IgD-negative memory B cell (primary cell): ENCODE measurements at regions not wholly inside any gene's neighbourhood (a gene's known extent, or its start where the extent isn't known, plus 50 kb on each side); places are given as distances from the start of the nearest gene placed in this dataset.
"Not testable (repeated sequence)": the region's sequence is repeated elsewhere in the genome, so short reads cannot be mapped to it uniquely, and the experiment has no call there.

Experiments used
- H3K27ac Mint-ChIP-seq, 3 donors: one replicate each; pipeline ENCODE4 v1.8.0; 2020 to 2022; ENCODE audit warnings: mild to moderate bottlenecking in 3 of 3, mixed read lengths in 3 of 3, moderate library complexity in 1 of 3
- H3K27me3 Mint-ChIP-seq: one replicate; pipeline ENCODE4 v1.8.0; 2021; ENCODE audit warnings: mixed read lengths
- H3K36me3 Mint-ChIP-seq: one replicate; pipeline ENCODE4 v1.8.0; 2020; ENCODE audit warnings: mild to moderate bottlenecking, mixed read lengths
- H3K4me1 Mint-ChIP-seq, 3 donors: one replicate each; pipeline ENCODE4 v1.8.0; 2020 to 2022; ENCODE audit warnings: mixed read lengths in 3 of 3, mild to moderate bottlenecking in 1 of 3
- H3K4me3 Mint-ChIP-seq, 4 donors: one replicate each; pipeline ENCODE4 v1.8.0; 2020 to 2022; ENCODE audit warnings: mild to moderate bottlenecking in 4 of 4, mixed read lengths in 4 of 4, moderate library complexity in 3 of 4
- H3K9me3 Mint-ChIP-seq, 3 donors: one replicate each; pipeline ENCODE4 v1.8.0; 2020 to 2021; ENCODE audit warnings: mixed read lengths in 3 of 3, mild to moderate bottlenecking in 1 of 3

DNA sequence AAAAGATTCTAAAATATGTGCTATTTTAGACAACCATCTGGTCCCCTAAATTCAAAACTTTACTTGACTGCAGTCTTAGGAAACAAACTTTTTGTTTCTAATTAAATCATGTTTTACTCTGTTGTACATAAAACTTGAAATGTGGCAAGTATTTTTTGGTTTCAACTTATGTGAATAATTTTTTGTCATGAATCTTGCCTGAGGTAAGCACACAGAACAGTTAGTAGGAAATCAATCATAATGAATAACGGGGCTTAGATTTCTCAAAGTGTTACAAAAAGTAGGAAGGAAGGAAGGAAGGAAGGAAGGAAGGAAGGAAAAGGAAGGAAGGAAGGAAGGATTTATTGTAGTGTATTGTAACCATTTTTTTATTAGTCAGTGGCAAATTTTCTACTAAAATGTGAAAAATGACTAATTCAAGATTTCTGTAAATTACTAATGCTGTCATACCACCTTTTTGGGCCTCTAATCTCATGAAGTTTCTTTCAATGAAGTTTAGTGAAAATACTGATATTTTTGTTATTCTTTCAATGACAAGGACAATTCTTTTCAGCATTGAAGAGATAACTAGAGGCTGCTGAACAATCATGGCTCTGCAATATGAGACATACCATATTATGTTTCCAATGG, 1689.2 kb downstream of the OTOL1 start:
- H3K27ac Mint-ChIP-seq, result no peak overlapping the region
- H3K4me1 Mint-ChIP-seq, result no peaks in the 10 kb centered on the region
- H3K36me3 Mint-ChIP-seq, result no peaks in the 10 kb centered on the region
- H3K27me3 Mint-ChIP-seq, result no peaks in the 10 kb centered on the region
- no peak overlapping the region for H3K4me3 Mint-ChIP-seq
- H3K9me3 Mint-ChIP-seq, result peaks cover 4 to 20% (median 4%) of the 10 kb centered on the region in 3 donors

DNA sequence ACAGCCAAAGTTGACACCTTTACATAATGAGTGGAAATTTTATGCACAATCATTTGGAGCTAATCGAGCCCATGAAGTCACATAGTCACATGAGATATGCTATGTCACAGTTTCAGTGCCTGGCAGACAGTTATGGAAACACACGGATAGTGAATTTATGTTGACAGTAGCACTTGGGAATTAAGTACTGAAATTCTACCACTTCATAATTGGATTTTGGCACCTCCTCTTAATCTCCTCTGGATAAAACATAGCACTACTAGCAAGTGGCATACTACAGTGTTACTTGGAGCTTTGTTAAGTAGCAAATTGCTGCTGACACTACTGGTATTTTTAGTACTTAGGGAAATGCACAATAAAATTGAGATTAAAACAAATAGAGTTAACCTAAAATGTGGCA, 1679.4 kb downstream of the OTOL1 start:
- H3K9me3 Mint-ChIP-seq, result peaks cover 5 to 15% (median 8%) of the 10 kb centered on the region in 3 donors
- H3K27me3 Mint-ChIP-seq, result no peaks in the 10 kb centered on the region
- no peaks in the 10 kb centered on the region for H3K4me1 Mint-ChIP-seq
- no peak overlapping the region for H3K27ac Mint-ChIP-seq
- no peaks in the 10 kb centered on the region for H3K36me3 Mint-ChIP-seq
- H3K4me3 Mint-ChIP-seq, result no peak overlapping the region

DNA sequence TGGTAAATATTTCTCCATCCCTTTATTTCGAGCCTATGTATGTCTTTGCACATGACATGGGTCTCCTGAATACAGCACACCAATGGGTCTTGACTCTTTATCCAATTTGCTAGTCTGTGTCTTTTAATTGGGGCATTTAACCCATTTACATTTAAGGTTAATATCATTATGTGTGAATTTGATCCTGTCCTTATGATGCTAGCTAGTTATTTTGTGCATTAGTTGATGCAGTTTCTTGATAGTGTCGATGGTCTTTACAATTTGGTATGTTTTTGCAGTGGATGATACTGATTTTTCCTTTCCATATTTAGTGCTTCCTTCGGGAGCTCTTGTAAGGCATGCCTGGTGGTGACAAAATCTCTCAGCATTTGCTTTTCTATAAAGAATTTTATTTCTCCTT, 1675.9 kb downstream of the OTOL1 start:
- H3K9me3 Mint-ChIP-seq, result peaks cover 2 to 14% (median 6%) of the 10 kb centered on the region in 3 donors
- H3K36me3 Mint-ChIP-seq, H3K4me3 Mint-ChIP-seq, H3K4me1 Mint-ChIP-seq, H3K27me3 Mint-ChIP-seq, H3K27ac Mint-ChIP-seq: not testable (repeated sequence)

DNA sequence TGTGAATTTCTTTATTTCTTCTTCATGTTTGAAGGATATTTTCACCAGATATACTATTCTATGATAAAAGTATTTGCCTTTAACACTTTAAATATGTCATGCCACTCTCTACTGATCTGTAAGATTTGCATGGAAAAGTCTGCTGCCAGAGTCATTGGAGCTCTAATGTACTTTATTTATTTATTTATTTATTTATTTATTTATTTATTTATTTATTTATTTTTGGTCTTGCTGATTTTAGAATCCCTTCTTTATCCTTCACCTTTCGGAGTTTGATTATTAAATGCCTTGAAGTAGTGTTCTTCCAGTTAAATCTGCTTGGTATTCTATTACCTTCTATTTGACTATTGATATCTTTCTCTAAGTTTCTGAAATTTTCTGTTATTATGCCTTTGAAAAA, 1669.6 kb downstream of the OTOL1 start:
- peaks cover 0 to 17% (median 3%) of the 10 kb centered on the region in 3 donors for H3K9me3 Mint-ChIP-seq
- H3K27ac Mint-ChIP-seq, result no peak overlapping the region
- H3K4me3 Mint-ChIP-seq, result no peak overlapping the region
- H3K4me1 Mint-ChIP-seq, result no peaks in the 10 kb centered on the region
- H3K27me3 Mint-ChIP-seq, result no peaks in the 10 kb centered on the region
- no peaks in the 10 kb centered on the region for H3K36me3 Mint-ChIP-seq

DNA sequence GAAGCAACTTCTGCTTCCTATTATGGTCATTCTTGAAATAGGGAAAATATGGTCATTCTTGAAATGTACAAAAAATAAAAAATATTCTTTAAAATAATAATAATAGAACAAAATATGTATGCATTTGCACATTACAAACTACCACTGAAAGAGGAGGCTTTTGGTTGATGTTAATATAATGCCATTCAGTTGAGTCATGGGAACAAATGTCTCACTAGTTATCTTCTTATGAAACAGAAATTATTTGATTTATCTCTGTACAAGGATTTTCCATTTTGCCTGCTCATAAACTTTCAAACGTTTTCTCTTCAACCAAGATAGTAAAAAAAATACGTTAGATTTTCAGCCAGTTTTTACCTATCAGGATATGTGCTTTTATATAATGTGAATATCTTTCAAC, 1662.7 kb downstream of the OTOL1 start:
- no peaks in the 10 kb centered on the region for H3K27me3 Mint-ChIP-seq
- peaks cover 2% of the 10 kb centered on the region for H3K36me3 Mint-ChIP-seq
- no peaks in the 10 kb centered on the region for H3K4me1 Mint-ChIP-seq
- no peak overlapping the region for H3K4me3 Mint-ChIP-seq
- no peak overlapping the region for H3K27ac Mint-ChIP-seq
- H3K9me3 Mint-ChIP-seq, result peaks cover 0 to 6% (median 5%) of the 10 kb centered on the region in 3 donors

DNA sequence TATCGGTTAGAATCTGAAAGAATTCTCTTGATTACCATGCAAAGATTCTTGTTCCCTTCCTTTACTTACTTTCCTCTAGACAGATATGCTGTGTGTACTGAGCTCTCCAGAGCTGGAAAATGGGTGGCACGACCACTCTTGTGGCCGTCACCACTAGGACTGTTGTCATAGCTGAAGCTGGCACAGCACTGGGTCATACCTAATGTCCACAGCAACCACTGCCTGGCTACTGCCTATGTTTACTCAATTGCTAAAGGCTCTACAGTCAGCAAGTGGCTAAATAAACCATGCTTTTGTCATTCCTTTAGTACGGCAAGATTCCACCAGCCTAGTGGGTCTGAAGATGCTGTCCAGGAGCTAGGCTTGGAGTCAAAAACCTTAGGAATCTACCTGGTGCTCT, 1643.0 kb downstream of the OTOL1 start:
- no peak overlapping the region for H3K4me3 Mint-ChIP-seq

DNA sequence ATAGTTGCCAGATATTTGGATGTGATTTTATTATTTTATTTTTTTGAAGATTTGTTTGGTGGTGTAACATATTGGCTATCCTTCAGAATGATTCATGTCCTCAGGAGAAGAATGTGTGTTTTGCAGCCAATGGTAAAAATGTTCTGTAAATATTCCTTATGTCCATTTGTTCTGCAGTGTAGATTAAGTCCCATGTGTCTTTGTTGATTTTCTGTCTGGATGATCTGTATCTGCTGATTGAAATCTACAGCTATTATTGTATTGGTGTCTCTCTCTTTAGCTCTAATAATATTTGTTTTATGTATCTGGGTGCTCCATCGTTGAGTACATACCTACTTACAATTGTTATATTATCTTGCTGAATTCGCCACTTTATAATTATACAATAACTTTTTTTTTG, 1641.7 kb downstream of the OTOL1 start:
- peaks cover 0 to 13% (median 0%) of the 10 kb centered on the region in 3 donors for H3K9me3 Mint-ChIP-seq
- H3K4me3 Mint-ChIP-seq, result no peak overlapping the region
- no peak overlapping the region for H3K27ac Mint-ChIP-seq
- no peaks in the 10 kb centered on the region for H3K27me3 Mint-ChIP-seq
- no peaks in the 10 kb centered on the region for H3K4me1 Mint-ChIP-seq
- peaks cover 1% of the 10 kb centered on the region for H3K36me3 Mint-ChIP-seq

More for the DNA sequence above, 1643.0 kb downstream of the OTOL1 start:
- no peaks in the 10 kb centered on the region for H3K4me1 Mint-ChIP-seq
- H3K27me3 Mint-ChIP-seq, result no peaks in the 10 kb centered on the region
- peaks cover 1% of the 10 kb centered on the region for H3K36me3 Mint-ChIP-seq
- H3K27ac Mint-ChIP-seq, result no peak overlapping the region
- H3K9me3 Mint-ChIP-seq, result peaks cover 0 to 13% (median 0%) of the 10 kb centered on the region in 3 donors

DNA sequence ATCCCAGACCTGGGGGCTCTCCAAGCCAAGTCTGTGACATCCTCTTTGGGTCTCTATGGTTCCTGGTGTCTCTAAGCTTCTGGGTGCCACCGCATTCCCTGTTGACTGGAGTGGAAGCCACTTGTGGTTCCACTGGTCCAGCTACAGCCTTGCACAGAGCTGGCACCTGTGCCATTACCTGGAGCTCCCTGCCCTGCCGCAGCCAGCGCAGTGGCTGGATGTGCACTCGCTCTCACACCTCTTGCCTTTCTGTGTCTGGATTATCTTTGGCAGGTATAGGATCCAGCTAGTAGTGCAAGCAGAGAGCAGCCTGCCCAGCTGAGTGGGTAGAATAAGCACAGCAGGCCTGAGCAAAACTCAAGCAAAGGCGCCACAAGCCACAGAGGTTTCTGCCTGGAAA, 1635.5 kb downstream of the OTOL1 start:
- Mint-ChIP-seq H3K4me3 (no peak overlapping the region), H3K4me1 (no peaks in the 10 kb centered on the region), H3K27ac (no peak overlapping the region), H3K27me3 (no peaks in the 10 kb centered on the region), H3K9me3 (peaks cover 0 to 18% (median 3%) of the 10 kb centered on the region in 3 donors), H3K36me3 (peaks cover 1% of the 10 kb centered on the region)

DNA sequence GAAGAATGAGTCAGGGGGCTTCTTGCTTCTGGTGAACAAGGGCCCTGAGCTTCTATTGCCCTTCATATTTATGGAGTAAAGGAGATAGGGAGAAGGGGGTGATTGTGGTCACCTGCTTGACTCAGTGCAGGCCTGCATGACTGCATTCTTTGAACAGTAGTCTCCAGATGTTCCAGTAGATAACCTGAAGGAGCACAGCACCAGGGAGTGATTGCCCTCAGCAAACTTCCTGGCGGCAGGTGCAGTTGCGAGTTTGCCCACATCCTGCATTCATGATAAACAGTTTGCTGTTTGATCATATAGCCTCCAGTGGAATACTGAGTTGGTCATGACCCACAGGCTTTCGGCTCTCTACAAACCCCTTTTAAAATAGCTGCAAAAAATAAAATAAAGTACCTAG, 1632.7 kb downstream of the OTOL1 start:
- Mint-ChIP-seq H3K4me1 (no peaks in the 10 kb centered on the region), H3K9me3 (peaks cover 0 to 13% (median 12%) of the 10 kb centered on the region in 3 donors)

DNA sequence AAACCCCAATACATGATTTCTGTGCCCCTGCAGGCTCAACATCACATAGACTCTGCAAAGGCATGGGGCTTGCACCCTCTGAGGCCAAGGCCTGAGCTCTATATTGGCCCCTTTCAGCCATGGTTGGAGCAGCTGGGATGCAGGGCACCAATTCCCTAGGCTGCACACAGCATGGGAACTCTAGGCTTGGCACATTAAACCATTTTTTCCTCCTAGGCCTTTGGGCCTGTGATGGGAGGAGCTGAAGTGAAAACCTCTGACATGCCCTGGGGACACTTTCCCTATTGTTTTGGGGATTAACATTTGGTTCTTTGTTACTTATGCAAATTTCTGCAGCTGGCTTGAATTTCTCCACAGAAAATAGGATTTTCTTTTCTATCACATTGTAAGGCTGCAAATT, 1629.5 kb downstream of the OTOL1 start:
- Mint-ChIP-seq H3K4me1 (no peaks in the 10 kb centered on the region), H3K9me3 (peaks cover 0 to 16% (median 13%) of the 10 kb centered on the region in 3 donors), H3K27ac (no peak overlapping the region), H3K4me3 (no peak overlapping the region), H3K36me3 (no peaks in the 10 kb centered on the region), H3K27me3 (no peaks in the 10 kb centered on the region)

More for the DNA sequence above, 1632.7 kb downstream of the OTOL1 start:
- Mint-ChIP-seq H3K27ac (no peak overlapping the region), H3K4me3 (no peak overlapping the region), H3K27me3 (no peaks in the 10 kb centered on the region), H3K36me3 (no peaks in the 10 kb centered on the region)
